Femur (tissue), 1 donor: ENCODE measurements at regions not wholly inside any gene's neighbourhood (a gene's known extent, or its start where the extent isn't known, plus 50 kb on each side); places are given as distances from the start of the nearest gene placed in this dataset.
"Not testable (repeated sequence)": the region's sequence is repeated elsewhere in the genome, so short reads cannot be mapped to it uniquely, and the experiment has no call there.

Source experiments
- DNase-seq: peaks from one replicate; pipeline ENCODE4 v3.0.0-alpha.2; 2017

DNA sequence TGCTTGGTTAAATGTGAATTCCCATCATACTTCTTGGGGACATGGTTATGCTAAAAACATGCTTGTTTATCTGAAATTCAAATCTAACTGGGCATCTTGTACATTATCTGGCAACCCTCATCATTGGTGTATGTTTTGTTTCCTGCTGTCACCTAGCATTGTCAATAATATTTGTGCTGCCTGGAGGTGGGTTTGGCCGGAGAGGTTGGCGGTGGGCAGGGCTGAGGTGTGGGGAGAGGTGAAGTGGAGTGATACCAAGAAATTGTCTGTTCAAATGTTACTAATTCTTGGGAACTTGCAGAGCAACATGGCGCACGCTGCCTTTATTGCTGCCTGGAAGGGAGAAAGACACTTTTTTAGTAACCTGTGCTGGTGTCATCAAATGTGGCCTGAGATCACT is 280.5 kb downstream of the VRK1 start:
- DNase-seq = no peak

DNA sequence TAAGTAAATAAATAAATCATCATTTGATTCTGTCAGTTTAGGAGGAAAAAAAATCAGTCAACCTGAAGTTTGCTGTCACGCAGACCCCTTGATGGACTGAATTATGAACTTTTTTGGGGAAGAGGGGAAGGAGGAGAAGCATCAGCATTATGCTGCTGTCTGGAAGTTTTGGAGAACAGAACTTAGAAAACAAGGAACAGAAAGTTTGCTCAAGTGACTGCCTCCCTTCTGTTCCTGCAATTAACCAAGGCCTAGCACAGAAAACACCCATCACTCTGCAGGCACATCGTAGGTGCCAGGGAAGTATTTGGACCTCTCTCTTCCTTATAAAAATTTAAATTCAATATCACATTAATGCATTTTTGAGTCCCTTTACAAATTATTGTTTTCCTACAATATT is 283.8 kb downstream of the VRK1 start:
- DNase-seq = no peak

GRCh38 chr14:97095269-97095668 is 298.1 kb downstream of the VRK1 start:
- DNase-seq = no peak

DNA sequence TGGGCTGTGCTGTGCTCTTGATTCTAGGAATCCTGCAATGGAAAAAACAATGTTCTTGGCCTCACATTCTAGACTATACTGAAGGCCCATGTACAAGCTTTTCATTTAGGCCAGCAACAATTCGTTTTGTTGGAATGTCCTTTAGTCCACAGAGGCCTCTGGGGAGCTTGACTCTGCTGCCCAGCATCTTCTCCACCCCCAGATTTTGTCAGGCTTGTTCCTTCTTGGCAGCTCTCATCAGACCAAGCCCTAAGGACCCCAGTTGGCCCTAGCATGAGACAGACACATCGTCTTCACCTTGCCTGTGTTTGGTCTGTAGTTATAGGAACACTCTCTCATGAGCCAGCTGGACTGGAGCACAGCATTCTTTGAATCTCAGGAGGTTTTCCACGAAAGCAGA is 300.1 kb downstream of the VRK1 start:
- peak; percentile 40 for DNase-seq

- no peak for DNase-seq
These were observed 303.1 kb downstream of the VRK1 start for GRCh38 chr14:97100306-97100705.

- DNase-seq = no peak
These were observed 304.4 kb downstream of the VRK1 start for GRCh38 chr14:97101561-97101960.

DNA sequence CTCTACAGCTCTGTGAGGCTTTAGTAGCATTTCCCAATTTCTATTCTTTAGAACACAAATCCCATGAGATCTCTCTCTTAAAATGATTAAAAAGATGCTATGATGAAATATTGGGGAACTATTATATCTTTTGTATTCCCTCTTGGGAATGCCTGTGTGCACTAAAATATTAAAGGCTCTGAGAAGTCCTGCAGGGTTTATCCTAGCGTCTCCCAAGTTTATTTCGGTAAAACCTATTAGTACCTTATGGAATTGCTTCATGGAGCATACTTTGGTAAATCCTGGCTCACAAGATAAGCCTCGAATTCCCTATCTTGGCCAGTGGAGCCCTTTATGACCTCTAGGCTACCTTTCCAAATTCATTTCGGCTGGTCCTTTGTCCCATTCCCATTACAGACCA is 306.8 kb downstream of the VRK1 start:
- no peak for DNase-seq

DNA sequence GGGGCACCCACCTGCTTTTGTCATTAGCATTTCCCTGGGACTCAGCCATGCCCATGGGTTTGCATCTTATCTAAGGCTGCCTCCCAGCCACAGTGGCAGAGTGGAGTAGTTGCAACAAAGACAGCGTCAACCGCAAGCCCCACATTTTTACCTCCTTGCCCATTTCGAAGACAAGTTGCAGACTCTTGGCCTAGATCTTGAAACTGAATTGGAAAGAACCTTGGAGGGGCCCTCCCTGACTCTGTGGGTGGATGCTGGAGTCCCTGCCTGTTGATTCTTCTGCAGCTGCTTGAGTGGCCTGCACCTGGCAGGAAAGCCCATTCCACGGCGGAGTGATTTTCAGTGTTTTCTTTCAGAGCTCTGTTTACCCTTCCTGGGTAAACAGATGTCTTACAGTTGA is 309.0 kb downstream of the VRK1 start:
- DNase-seq = peak; percentile 39

GRCh38 chr14:97106609-97107008 is 309.4 kb downstream of the VRK1 start:
- DNase-seq = no peak

DNA sequence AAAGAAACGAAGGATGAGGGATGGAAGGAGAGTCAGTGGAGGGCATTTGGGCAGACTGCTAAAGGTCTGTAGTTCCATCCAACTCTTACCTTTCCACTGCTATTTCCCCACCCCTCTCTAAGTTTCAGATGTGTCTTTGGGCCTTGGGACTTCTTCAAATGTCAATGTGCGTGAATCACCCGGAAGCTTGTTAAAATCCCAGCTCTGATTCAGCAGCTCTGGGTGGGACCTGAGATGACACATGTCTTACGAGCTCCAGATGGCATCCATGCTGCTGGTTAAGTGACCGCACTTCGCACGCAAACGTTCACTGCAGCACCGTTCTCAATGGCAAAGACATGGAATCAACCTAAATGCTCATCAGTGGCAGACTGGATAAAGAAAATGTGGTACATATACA is 309.9 kb downstream of the VRK1 start:
- DNase-seq = no peak

DNA sequence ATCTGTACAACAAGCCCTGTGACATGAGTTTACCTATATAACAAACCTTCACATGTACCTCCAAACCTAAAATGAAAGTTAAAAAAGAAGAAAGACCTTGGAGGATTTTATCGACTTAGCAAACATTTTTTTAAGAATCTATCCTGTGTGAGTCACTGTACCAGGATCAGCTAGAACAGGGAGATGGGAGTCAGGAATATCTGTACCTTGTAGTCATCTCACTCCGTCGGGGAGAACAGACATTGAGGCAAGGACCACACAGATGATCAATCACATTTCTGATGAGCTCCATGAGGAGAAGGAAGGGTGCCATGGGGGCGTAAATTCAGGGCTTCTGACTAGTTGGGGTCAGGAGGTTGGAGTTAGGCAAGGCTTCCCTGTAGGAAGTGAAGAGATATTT is 310.6 kb downstream of the VRK1 start:
- DNase-seq = no peak

GRCh38 chr14:97109234-97109633 is 312.1 kb downstream of the VRK1 start:
- DNase-seq = no peak

DNA sequence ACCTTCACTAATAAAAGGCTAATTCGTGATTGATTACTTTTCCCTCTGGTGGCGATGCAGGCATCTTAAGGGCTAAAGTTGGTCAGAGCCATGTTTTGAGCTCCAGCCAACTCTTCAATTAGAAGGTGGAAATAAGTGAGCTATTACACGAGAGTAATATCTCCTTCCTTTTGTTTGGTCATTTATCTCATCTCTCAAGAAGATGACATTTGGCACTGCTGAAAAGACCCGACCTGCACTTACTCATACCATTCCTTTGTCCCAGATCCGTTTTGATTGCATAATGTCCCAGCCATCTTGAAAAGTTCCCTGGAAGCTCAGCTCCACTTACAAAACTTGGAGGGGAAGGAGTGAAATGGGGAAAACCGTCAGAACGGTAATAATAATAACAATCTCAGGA is 316.2 kb downstream of the VRK1 start:
- DNase-seq = no peak

DNA sequence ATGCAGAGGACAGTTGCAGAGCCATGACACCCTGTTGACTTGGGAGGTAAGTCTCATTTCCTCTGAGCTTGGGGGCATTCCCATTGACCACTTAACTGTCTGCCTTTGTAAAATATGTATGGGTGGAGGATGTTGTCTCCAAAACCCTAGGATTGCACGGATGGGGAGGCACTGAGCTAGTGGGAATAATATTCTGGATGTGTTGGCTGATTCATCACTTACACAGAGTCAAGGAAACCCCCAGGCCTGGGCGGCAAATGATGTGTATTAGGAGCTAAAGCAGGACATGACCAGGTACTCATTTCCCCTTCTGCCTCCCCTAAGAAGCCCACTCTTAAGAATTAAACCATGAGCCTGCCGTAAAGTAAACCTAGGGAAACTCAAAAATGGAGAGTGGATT is 319.4 kb downstream of the VRK1 start:
- DNase-seq = no peak

DNA sequence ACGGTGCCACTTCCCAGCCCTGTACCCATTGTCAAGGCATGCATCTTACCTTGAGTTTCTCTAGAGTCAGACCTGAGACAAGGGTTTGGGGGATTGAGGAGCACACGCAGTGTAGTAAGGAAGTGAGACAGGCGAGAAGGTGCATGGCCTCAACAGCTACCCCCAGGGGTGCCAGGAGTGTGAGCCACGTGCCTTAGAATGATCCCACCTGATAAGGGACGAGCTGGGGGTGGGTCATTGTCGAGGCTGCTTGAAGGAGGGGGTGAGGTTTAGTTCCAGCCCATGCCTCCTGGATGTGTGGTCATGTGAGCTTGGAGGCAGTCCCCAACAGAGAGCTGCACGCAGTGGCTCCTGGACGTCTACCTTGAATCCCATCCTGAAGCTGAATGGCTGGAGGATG is 320.5 kb downstream of the VRK1 start:
- no peak for DNase-seq

DNA sequence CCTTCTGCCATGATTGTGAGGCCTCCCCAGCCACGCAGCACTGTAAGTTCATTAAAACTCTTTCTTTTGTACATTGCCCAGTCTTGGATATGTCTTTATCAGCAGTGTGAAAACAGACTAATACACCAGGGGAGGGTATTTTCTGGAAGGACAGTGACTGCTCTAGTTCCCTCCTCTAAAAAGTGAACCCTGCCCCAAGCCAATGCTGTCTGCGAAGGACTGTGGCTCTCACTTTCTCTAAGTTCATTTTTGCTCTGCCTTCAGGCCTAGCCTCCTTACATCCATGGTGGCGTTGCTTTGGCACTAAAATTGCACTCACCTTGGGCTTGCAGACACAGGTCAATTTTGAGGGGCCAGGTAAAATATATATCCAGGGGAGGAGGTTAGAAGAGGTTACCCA is 323.0 kb downstream of the VRK1 start:
- DNase-seq = no peak

- DNase-seq = no peak
These were observed 323.4 kb downstream of the VRK1 start for GRCh38 chr14:97120611-97121031.

DNA sequence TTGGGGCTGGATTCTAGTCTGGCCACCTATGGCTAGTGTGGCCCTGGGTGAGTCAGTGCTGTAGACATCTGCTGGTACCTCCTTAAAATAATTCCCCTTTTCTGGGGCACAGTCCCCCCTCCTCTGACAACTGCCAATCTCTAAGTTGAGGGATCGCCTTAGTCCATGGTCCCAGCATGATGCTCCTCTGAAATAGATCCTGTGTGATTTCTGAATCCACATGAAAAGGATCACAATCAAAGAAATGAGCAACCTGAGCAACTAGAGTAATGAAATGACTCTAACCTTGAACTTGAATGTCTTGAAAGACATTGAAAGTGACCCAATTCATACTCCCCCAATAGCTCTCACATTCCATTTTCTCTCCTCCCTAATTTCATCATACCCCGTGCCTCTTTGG is 332.5 kb downstream of the VRK1 start:
- DNase-seq = no peak

- DNase-seq = not testable (repeated sequence)
These were observed 338.7 kb downstream of the VRK1 start for GRCh38 chr14:97135847-97136246.

DNA sequence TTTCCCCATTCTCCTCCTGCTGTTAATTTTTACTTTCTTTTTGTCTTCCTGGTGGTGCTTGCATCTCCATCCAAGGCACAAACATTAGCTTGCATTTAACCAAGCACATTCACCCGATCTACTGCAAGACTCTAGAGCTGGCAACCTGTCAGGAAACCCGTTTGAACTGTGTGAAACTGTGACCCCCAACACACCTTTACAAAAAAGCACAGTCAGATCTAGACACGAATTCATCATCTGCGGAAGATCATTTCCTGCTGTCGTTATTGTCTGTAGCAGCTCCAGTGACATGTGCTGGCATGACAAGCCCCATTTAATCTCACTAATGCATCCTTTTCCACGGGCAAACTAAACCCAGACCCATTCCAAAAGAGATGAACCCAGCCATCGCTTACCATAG is 340.5 kb downstream of the VRK1 start:
- no peak for DNase-seq

- DNase-seq = no peak
These were observed 341.6 kb downstream of the VRK1 start for GRCh38 chr14:97138801-97139200.

- no peak for DNase-seq
These were observed 345.8 kb downstream of the VRK1 start for GRCh38 chr14:97143011-97143410.

- no peak for DNase-seq
These were observed 346.3 kb downstream of the VRK1 start for GRCh38 chr14:97143456-97143855.

- DNase-seq = not testable (repeated sequence)
These were observed 350.8 kb downstream of the VRK1 start for GRCh38 chr14:97148021-97148420.

- DNase-seq = no peak
These were observed 352.6 kb downstream of the VRK1 start for GRCh38 chr14:97149775-97150174.

GRCh38 chr14:97153527-97153926 is 356.3 kb downstream of the VRK1 start:
- DNase-seq = no peak
